ENCODE measurements at regions not wholly inside any gene's neighbourhood (a gene's known extent, or its start where the extent isn't known, plus 50 kb on each side); places are given as distances from the start of the nearest gene placed in this dataset.

DNA sequence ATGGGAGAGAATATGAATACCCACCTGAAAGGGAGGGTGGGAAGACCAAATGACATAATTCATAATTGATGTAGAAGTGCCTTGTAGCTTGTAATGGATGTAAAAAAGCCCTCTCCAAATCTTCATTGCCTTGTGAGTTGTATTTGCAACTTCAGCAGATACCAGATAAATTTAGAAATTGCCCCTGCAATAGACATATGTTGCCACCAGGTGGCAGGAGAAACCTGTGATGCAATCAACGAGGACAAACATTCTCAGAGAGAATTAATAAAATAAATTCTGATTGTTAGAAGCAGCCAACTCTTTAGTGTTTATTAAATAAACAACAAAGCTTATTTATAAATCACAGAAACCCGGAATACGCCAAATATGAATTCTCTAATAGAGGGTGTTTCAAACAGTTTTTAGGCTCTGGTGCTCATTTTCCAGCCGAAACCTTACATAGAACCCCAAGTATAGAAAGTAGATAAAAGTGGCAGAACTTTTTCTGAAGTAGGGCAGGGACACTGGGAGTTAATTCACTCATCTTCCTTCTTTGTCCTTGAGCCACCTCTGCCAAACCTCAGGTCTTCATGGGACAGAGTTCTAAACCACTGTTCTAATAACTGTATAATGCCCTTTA, 147.8 kb downstream of the TMEM38B start:
- H3K27ac ChIP-seq, result no peak overlapping the region
- H3K4me1 ChIP-seq, result no peaks in the 10 kb centered on the region
- WGBS, 2 donors, result 45 to 50% methylated on average over 4 of the region's 4 CpGs
- no peak overlapping the region for H3K4me3 ChIP-seq (replicated peaks in 1 of 3)
- no peaks in the 10 kb centered on the region for H3K9me3 ChIP-seq
- H3K36me3 ChIP-seq, result no peaks in the 10 kb centered on the region
- DNase-seq, result no peak
- intact Hi-C loops (cut with DNase I), result no loop called here
- TF ChIP-seq, protein P1, sequence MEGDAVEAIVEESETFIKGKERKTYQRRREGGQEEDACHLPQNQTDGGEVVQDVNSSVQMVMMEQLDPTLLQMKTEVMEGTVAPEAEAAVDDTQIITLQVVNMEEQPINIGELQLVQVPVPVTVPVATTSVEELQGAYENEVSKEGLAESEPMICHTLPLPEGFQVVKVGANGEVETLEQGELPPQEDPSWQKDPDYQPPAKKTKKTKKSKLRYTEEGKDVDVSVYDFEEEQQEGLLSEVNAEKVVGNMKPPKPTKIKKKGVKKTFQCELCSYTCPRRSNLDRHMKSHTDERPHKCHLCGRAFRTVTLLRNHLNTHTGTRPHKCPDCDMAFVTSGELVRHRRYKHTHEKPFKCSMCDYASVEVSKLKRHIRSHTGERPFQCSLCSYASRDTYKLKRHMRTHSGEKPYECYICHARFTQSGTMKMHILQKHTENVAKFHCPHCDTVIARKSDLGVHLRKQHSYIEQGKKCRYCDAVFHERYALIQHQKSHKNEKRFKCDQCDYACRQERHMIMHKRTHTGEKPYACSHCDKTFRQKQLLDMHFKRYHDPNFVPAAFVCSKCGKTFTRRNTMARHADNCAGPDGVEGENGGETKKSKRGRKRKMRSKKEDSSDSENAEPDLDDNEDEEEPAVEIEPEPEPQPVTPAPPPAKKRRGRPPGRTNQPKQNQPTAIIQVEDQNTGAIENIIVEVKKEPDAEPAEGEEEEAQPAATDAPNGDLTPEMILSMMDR (IDR thresholded peaks at IDR 0.05), result peak in 3 of 6 experiments; percentile 42 to 54 (median 51)
- TF ChIP-seq POLR2A (IDR thresholded peaks at IDR 0.05), result no peak
- H3K27me3 ChIP-seq, result no peaks in the 10 kb centered on the region

GRCh38 chr9:105846825-105847224, 152.5 kb downstream of the TMEM38B start:
- Histone ChIP-seq H3K36me3 (no peaks in the 10 kb centered on the region), H3K27ac (no peak overlapping the region), H3K9me3 (no peaks in the 10 kb centered on the region), H3K4me1 (no peaks in the 10 kb centered on the region), H3K27me3 (no peaks in the 10 kb centered on the region), H3K4me3 (replicated peaks in 1 of 3) (no peak overlapping the region)
- no peak for TF ChIP-seq POLR2A (IDR thresholded peaks at IDR 0.05)
- TF ChIP-seq, protein P1 (IDR thresholded peaks at IDR 0.05), result no peak
- 65 to 92% methylated on average over 1 of the region's 1 CpG for WGBS, 2 donors
- intact Hi-C loops (cut with DNase I), result no loop called here
- no peak for DNase-seq

- no peak overlapping the region for H3K27ac ChIP-seq
- no peaks in the 10 kb centered on the region for H3K36me3 ChIP-seq
- H3K9me3 ChIP-seq, result no peaks in the 10 kb centered on the region
- no peak for DNase-seq
- no peaks in the 10 kb centered on the region for H3K4me1 ChIP-seq
- H3K4me3 ChIP-seq (replicated peaks in 1 of 3), result no peak overlapping the region
- no peak for TF ChIP-seq POLR2A (IDR thresholded peaks at IDR 0.05)
- TF ChIP-seq, protein P1 (IDR thresholded peaks at IDR 0.05), result no peak
- intact Hi-C loops (cut with DNase I), result no loop called here
- H3K27me3 ChIP-seq, result no peaks in the 10 kb centered on the region
- 90 to 94% methylated on average over 4 of the region's 4 CpGs for WGBS, 2 donors
These were observed 156.6 kb downstream of the TMEM38B start for GRCh38 chr9:105850852-105851500.

- H3K27me3 ChIP-seq, result no peaks in the 10 kb centered on the region
- H3K9me3 ChIP-seq, result no peaks in the 10 kb centered on the region
- intact Hi-C loops (cut with DNase I), result no loop called here
- no peak overlapping the region for H3K27ac ChIP-seq
- no peak for DNase-seq
- H3K4me1 ChIP-seq, result no peaks in the 10 kb centered on the region
- WGBS, 2 donors, result 77 to 89% methylated on average over 1 of the region's 1 CpG
- TF ChIP-seq, protein P1 (IDR thresholded peaks at IDR 0.05), result no peak
- no peak overlapping the region for H3K4me3 ChIP-seq (replicated peaks in 1 of 3)
- H3K36me3 ChIP-seq, result no peaks in the 10 kb centered on the region
These were observed 159.9 kb downstream of the TMEM38B start for GRCh38 chr9:105854026-105854782.
